ENCODE measurements at regions not wholly inside any gene's neighbourhood (a gene's known extent, or its start where the extent isn't known, plus 50 kb on each side); places are given as distances from the start of the nearest gene placed in this dataset.
"Not testable (repeated sequence)": the region's sequence is repeated elsewhere in the genome, so short reads cannot be mapped to it uniquely, and the experiment has no call there.

GRCh38 chr12:31804707-31805106 is 75.9 kb upstream of the AMN1 start:
- TF ChIP-seq, protein P1, sequence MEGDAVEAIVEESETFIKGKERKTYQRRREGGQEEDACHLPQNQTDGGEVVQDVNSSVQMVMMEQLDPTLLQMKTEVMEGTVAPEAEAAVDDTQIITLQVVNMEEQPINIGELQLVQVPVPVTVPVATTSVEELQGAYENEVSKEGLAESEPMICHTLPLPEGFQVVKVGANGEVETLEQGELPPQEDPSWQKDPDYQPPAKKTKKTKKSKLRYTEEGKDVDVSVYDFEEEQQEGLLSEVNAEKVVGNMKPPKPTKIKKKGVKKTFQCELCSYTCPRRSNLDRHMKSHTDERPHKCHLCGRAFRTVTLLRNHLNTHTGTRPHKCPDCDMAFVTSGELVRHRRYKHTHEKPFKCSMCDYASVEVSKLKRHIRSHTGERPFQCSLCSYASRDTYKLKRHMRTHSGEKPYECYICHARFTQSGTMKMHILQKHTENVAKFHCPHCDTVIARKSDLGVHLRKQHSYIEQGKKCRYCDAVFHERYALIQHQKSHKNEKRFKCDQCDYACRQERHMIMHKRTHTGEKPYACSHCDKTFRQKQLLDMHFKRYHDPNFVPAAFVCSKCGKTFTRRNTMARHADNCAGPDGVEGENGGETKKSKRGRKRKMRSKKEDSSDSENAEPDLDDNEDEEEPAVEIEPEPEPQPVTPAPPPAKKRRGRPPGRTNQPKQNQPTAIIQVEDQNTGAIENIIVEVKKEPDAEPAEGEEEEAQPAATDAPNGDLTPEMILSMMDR (IDR thresholded peaks at IDR 0.05), result not testable (repeated sequence)
- not testable (repeated sequence) for TF ChIP-seq EZH2 (IDR thresholded peaks at IDR 0.05; ENCODE audit: borderline replicate concordance, insufficient read depth, low read depth, low read length, poor library complexity, severe bottlenecking)

Measured in B cell (primary cell).